Adrenal gland (tissue), 5 donors: ENCODE measurements at regions not wholly inside any gene's neighbourhood (a gene's known extent, or its start where the extent isn't known, plus 50 kb on each side); places are given as distances from the start of the nearest gene placed in this dataset.

Experiments
- CTCF ChIP-seq, 6 experiments: fragments of 450-650 bp in 4 of 6; fragments of 200-600 bp in 2 of 6; sonication (generic) in 1 of 6; IDR thresholded peaks; 1 replicate in 5 of 6; 2 replicates in 1 of 6; pipeline versions ENCODE4 v1.5.1 to v1.8.0; 2016 to 2021; ENCODE audit warnings: antibody characterized with exemption in 6 of 6, mild to moderate bottlenecking in 2 of 6, moderate library complexity in 1 of 6
- POLR2A ChIP-seq, 2 donors: fragments of 450-650 bp; IDR thresholded peaks; one replicate each; pipeline ENCODE4 v1.6.1; 2017; ENCODE audit warnings: antibody characterized with exemption in 2 of 2, mild to moderate bottlenecking in 2 of 2, moderate library complexity in 1 of 2
- donor health status: DM: no; HTN: no; CAD: no.

DNA sequence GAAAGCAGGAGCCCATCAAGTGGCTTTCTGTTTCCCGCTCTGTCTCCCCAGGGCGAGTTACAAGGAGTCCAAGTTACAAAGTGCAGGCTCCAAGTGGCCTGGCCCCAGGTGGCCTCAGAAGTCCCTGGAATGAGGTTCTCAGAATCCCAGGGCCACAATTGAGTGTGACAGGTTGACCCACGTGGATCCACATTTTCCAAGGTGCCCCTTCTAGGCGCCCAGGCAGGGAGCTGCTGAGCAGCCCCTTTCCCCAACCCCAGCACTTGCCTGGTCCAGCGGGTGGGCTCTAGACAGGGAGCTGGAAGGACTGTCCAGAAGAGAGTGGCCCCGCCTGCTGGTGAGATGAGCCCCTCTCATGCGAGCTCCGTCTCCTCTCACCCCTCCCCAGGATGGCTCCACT, 253.4 kb downstream of the CYP26B1 start:
- no peak for TF ChIP-seq POLR2A (IDR thresholded peaks at IDR 0.05)
- no peak for TF ChIP-seq CTCF (IDR thresholded peaks at IDR 0.05)
